Suprapubic skin (tissue), 4 donors: ENCODE measurements at regions not wholly inside any gene's neighbourhood (a gene's known extent, or its start where the extent isn't known, plus 50 kb on each side); places are given as distances from the start of the nearest gene placed in this dataset.

Experiments
- CTCF ChIP-seq, 2 donors: fragments of 200-600 bp in 1 of 2; fragments of 450-650 bp in 1 of 2; sonication (generic) in 1 of 2; IDR thresholded peaks; one replicate each; pipeline ENCODE4 v1.5.1; 2016 to 2019; ENCODE audit warnings: antibody characterized with exemption in 2 of 2, mild to moderate bottlenecking in 1 of 2, moderate library complexity in 1 of 2
- EP300 ChIP-seq: sonication (generic); formaldehyde crosslinking; IDR thresholded peaks from one replicate; pipeline ENCODE4 v1.6.1; 2017; ENCODE audit warnings: antibody characterized with exemption
- POLR2A ChIP-seq, 2 donors: fragments of 450-650 bp; IDR thresholded peaks; one replicate each; pipeline ENCODE4 v1.6.1; 2017; ENCODE audit warnings: antibody characterized with exemption in 2 of 2, mild to moderate bottlenecking in 2 of 2, moderate library complexity in 2 of 2
- POLR2AphosphoS5 ChIP-seq, 3 donors: sonication (generic); formaldehyde crosslinking; IDR thresholded peaks; one replicate each; pipeline ENCODE4 v1.6.1; 2017; ENCODE audit warnings: antibody characterized with exemption in 3 of 3

- TF ChIP-seq CTCF (IDR thresholded peaks at IDR 0.05) (no peak), POLR2A (IDR thresholded peaks at IDR 0.05) (no peak), POLR2AphosphoS5 (IDR thresholded peaks at IDR 0.05) (no peak), EP300 (no peak)
These were observed 282.8 kb upstream of the ALCAM start for GRCh38 chr3:105083945-105084344.
